ENCODE measurements at regions not wholly inside any gene's neighbourhood (a gene's known extent, or its start where the extent isn't known, plus 50 kb on each side); places are given as distances from the start of the nearest gene placed in this dataset.
"Not testable (repeated sequence)": the region's sequence is repeated elsewhere in the genome, so short reads cannot be mapped to it uniquely, and the experiment has no call there.

DNA sequence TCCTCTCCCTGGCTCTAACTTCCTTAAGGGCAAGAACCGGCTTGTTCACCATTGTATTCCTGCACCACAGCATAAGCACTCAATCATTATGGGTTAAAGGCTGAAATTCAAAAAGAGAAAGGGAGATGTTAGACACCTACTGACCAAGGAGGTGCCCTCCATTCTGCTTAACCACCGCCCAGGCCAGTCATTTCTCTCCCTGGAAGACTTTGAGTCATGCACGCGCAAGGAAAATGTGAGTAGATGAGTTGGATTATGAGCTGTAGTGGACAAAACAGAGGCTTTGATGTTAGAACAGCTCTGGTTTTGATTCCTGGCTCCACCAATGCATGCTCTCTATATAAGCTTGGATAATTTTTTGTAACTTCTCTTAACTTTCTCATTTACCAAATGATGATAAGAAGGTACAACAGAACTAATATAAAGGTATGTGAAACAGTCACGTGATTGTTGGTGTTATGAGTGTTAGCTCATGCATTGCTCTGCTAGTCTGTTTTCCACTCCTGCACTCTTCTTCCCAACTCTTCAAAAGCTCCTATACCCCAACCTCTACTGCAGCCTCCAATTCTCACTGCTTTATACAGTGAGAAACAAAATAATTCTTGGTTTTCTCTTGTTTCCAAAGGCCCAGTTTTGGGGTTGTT, 148.4 kb upstream of the ATP11B start:
- TF ChIP-seq, protein P1, sequence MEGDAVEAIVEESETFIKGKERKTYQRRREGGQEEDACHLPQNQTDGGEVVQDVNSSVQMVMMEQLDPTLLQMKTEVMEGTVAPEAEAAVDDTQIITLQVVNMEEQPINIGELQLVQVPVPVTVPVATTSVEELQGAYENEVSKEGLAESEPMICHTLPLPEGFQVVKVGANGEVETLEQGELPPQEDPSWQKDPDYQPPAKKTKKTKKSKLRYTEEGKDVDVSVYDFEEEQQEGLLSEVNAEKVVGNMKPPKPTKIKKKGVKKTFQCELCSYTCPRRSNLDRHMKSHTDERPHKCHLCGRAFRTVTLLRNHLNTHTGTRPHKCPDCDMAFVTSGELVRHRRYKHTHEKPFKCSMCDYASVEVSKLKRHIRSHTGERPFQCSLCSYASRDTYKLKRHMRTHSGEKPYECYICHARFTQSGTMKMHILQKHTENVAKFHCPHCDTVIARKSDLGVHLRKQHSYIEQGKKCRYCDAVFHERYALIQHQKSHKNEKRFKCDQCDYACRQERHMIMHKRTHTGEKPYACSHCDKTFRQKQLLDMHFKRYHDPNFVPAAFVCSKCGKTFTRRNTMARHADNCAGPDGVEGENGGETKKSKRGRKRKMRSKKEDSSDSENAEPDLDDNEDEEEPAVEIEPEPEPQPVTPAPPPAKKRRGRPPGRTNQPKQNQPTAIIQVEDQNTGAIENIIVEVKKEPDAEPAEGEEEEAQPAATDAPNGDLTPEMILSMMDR (IDR thresholded peaks at IDR 0.05): no peak
- ATAC-seq (ENCODE audit: insufficient number of reproducible peaks, low FRiP score, low read depth): no peak

DNA sequence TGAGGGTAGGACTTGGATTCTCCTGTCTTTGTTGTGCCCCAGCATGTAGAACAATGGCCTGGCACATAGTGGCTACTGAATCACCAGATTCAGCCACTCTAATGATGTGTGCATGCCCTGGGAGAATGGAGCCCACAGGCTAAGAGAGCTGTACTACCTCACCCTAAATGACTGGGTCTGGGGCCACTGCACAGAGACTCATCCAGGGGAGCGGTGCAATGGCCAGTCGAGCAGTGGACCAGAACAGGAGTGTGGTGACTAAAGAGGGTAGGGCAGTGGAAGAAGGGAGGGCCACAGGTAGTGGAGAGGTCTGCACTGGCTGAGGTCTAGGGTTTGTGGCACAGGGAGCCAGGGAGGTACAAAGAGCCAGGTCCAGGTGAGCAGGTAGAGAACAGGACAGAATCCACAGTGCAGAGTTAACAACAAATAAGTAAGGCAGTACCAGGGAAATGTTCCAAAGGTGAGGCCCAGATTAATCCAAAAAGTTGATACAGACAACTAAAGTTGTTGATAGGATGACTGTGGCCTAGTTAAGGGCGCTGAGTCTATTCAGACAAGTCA, 142.7 kb upstream of the ATP11B start:
- Histone ChIP-seq H3K27ac (no peak overlapping the region), H3K4me1 (ENCODE audit: control insufficient read depth in 1 of 2, low read depth in 2 of 2) (no peaks in the 10 kb centered on the region), H3K9me3 (no peaks in the 10 kb centered on the region), H3K4me3 (no peak overlapping the region), H3K36me3 (no peaks in the 10 kb centered on the region), H3K27me3 (replicated peaks; ENCODE audit: insufficient read depth) (no peaks in the 10 kb centered on the region)
- DNase-seq (ENCODE audit: low spot score) (no peak), ATAC-seq (ENCODE audit: insufficient number of reproducible peaks, low FRiP score, low read depth) (no peak)
- TF ChIP-seq, protein P1 (IDR thresholded peaks at IDR 0.05): no peak

More for the DNA sequence above, 148.4 kb upstream of the ATP11B start:
- no peak overlapping the region for H3K27ac ChIP-seq
- no peak for DNase-seq (ENCODE audit: low spot score)
- H3K9me3 ChIP-seq: no peaks in the 10 kb centered on the region
- no peaks in the 10 kb centered on the region for H3K4me1 ChIP-seq (ENCODE audit: control insufficient read depth in 1 of 2, low read depth in 2 of 2)
- no peaks in the 10 kb centered on the region for H3K36me3 ChIP-seq
- no peak overlapping the region for H3K4me3 ChIP-seq
- no peaks in the 10 kb centered on the region for H3K27me3 ChIP-seq (replicated peaks; ENCODE audit: insufficient read depth)

DNA sequence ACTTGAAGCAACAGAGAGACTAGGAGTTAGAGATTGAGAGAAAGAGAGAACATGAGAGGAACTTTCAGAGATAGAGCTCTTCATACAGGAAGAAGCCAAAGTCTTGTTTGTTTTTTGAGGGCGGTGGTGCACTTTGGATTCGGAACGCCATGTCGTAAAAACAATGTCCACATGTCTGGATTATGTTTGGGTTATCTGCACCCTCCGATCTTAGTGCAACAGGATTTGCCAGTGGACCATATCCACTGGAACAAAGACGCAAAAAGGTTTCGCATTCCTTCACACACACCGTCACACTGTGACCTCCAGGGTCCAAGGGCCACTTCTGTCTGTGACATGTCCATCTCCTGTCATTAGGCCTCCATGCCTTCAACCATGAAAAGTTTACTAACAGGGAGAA, 141.8 kb upstream of the ATP11B start:
- no peaks in the 10 kb centered on the region for H3K27me3 ChIP-seq (replicated peaks; ENCODE audit: insufficient read depth)
- no peaks in the 10 kb centered on the region for H3K36me3 ChIP-seq
- no peak for ATAC-seq (ENCODE audit: insufficient number of reproducible peaks, low FRiP score, low read depth)
- no peaks in the 10 kb centered on the region for H3K4me1 ChIP-seq (ENCODE audit: control insufficient read depth in 1 of 2, low read depth in 2 of 2)
- no peaks in the 10 kb centered on the region for H3K9me3 ChIP-seq
- H3K27ac ChIP-seq: no peak overlapping the region
- no peak overlapping the region for H3K4me3 ChIP-seq
- TF ChIP-seq, protein P1 (IDR thresholded peaks at IDR 0.05): no peak
- DNase-seq (ENCODE audit: low spot score): no peak

DNA sequence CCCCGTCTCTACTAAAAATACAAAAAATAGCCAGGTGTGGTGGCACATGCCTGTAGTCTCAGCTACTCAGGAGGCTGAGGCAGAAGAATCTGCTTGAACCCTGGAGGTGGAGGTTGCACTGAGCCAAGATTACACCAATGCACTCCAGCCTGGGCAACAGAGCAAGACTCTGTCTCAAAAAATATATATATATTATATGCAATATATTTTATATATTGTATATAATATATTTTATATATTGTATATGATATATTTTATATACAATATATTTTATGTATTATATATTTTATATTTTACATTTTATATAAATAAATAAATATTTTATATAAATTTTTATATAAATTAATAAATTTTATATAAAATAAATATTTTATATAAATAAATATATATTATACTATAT, 140.2 kb upstream of the ATP11B start:
- not testable (repeated sequence) for H3K9me3 ChIP-seq; DNase-seq (ENCODE audit: low spot score); H3K27ac ChIP-seq; ATAC-seq (ENCODE audit: insufficient number of reproducible peaks, low FRiP score, low read depth); H3K27me3 ChIP-seq (replicated peaks; ENCODE audit: insufficient read depth); H3K4me1 ChIP-seq (ENCODE audit: control insufficient read depth in 1 of 2, low read depth in 2 of 2); H3K4me3 ChIP-seq; H3K36me3 ChIP-seq

DNA sequence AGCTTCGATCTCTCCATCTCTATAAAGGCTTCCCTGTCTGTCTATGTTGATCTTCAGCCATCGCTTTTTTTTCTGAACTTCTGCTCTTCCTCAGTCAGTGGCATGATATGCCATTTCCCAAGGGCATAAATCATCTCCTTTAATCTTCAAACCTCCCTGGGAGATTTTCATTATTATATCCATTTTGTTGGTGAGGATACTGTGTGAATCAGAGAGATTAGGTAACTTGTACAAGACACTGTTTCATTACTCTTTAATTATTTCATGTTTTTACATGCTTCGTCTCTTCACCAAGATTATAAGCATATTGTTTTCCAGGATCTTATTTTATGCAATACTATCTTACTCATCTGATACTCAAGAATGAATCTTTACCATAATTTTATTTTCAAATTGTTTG, 124.8 kb upstream of the ATP11B start:
- no peaks in the 10 kb centered on the region for H3K9me3 ChIP-seq
- no peak overlapping the region for H3K27ac ChIP-seq
- ATAC-seq (ENCODE audit: insufficient number of reproducible peaks, low FRiP score, low read depth) (no peak), DNase-seq (ENCODE audit: low spot score) (no peak)
- H3K36me3 ChIP-seq: no peaks in the 10 kb centered on the region
- H3K4me1 ChIP-seq (ENCODE audit: control insufficient read depth in 1 of 2, low read depth in 2 of 2): no peaks in the 10 kb centered on the region
- H3K27me3 ChIP-seq (replicated peaks; ENCODE audit: insufficient read depth): no peaks in the 10 kb centered on the region
- no peak overlapping the region for H3K4me3 ChIP-seq
- TF ChIP-seq, protein P1 (IDR thresholded peaks at IDR 0.05): no peak

DNA sequence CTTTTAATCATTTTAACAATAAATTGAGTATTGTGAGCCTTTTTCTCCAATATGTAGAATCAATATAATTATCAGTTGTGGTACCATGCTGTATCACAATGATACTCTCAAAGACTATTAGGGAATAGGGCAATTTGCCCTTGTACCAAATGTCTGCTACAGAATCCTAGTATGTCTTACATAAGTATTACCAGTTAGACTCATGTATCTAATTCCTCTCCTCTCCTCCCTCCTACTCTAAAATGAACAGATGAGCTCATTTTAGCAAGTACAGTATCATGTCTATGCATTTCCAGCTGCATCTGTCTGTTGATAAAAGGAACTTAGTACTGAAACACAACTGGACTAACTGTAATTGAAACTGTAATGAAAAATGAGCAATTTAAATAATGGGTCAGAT, 124.3 kb upstream of the ATP11B start:
- Histone ChIP-seq H3K4me3 (no peak overlapping the region), H3K4me1 (ENCODE audit: control insufficient read depth in 1 of 2, low read depth in 2 of 2) (no peaks in the 10 kb centered on the region), H3K27ac (no peak overlapping the region), H3K27me3 (replicated peaks; ENCODE audit: insufficient read depth) (no peaks in the 10 kb centered on the region), H3K9me3 (no peaks in the 10 kb centered on the region), H3K36me3 (no peaks in the 10 kb centered on the region)
- TF ChIP-seq, protein P1 (IDR thresholded peaks at IDR 0.05): no peak
- DNase-seq (ENCODE audit: low spot score) (no peak), ATAC-seq (ENCODE audit: insufficient number of reproducible peaks, low FRiP score, low read depth) (no peak)
